Fibroblast of the aortic adventitia (primary cell): ENCODE measurements at regions not wholly inside any gene's neighbourhood (a gene's known extent, or its start where the extent isn't known, plus 50 kb on each side); places are given as distances from the start of the nearest gene placed in this dataset.

ENCODE experiments used
- DNase-seq: peaks from one replicate; pipeline ENCODE4 v3.0.0-alpha.2; 2010; ENCODE audit warnings: low read depth
- H3K4me3 ChIP-seq: 2 replicates; pipeline ENCODE4 v1.5.1; 2011; ENCODE audit warnings: low read depth, mild to moderate bottlenecking, control low read depth, low read length, moderate library complexity
- CTCF ChIP-seq: IDR thresholded peaks from 2 replicates; pipeline ENCODE4 v1.5.1; 2011; ENCODE audit warnings: mild to moderate bottlenecking, low read length, control low read depth, inconsistent platforms; ENCODE audit not compliant: insufficient read depth

DNA sequence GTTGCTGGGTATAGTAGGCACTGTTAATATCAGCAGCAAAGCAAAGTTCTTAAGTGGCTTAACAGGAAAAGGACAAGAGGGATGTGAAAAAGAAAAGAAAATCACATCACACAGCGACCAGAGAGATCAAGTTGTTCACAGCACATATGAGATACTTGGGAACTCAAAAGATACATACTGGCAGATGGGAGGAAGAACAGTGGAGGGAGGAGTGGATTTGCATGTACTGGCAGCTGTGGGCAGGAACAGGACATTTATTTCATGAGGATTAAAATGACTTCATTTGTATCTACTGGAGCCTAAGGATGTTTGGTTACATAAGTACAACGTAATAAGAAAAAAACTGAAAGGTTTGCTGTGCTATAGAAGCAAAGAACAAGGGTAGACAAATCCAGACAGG is 136.5 kb upstream of the IFNG-AS1 start:
- no peak for TF ChIP-seq CTCF
- no peak for DNase-seq
- no peak overlapping the region for H3K4me3 ChIP-seq

DNA sequence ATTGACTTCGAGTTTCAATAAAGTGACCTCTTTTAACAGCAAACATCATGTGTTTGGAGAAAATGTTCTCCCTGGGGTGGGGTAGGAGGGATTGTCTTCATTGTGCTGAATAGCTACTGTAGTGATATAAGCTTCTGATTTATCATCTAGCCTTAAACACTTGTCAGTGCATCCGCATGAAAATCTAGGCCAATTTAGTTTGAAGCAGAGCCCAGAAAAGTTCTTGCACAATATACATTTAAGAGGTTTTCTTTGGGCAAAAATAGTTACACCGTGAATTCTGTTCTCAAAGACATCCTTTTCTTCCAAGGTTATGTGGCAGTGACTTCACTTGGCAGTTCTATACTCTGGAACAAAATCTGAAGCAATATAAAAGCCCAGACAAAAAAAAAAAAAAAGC is 136.0 kb upstream of the IFNG-AS1 start:
- DNase-seq = peak; percentile 84
- H3K4me3 ChIP-seq = no peak overlapping the region
- no peak for TF ChIP-seq CTCF

- no peak for TF ChIP-seq CTCF
- H3K4me3 ChIP-seq = no peak overlapping the region
- peak; percentile 18 for DNase-seq
Measured at GRCh38 chr12:67854351-67854750, 134.9 kb upstream of the IFNG-AS1 start.

DNA sequence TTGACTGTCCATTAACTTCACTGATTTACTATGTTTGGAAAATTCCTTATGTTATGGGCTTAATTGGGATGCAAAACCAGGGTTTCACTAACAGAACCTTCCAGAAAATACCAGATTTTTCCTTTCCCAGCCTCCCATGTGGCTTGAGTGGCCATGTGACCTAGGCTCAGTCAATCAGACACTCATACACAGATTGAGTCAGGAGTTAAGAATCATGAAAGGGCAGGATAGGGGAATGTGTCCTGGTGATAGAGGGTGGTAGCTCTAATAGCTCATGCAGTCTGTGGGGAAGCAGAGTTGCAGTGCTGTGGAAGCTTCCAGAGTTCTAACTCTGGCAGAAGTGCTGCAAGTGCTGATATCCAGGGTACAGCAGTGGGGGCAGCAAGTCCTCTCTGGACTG is 134.1 kb upstream of the IFNG-AS1 start:
- H3K4me3 ChIP-seq = no peak overlapping the region
- no peak for DNase-seq
- no peak for TF ChIP-seq CTCF

GRCh38 chr12:67871231-67871630 is 118.0 kb upstream of the IFNG-AS1 start:
- H3K4me3 ChIP-seq = no peak overlapping the region
- TF ChIP-seq CTCF = no peak
- DNase-seq = no peak

DNA sequence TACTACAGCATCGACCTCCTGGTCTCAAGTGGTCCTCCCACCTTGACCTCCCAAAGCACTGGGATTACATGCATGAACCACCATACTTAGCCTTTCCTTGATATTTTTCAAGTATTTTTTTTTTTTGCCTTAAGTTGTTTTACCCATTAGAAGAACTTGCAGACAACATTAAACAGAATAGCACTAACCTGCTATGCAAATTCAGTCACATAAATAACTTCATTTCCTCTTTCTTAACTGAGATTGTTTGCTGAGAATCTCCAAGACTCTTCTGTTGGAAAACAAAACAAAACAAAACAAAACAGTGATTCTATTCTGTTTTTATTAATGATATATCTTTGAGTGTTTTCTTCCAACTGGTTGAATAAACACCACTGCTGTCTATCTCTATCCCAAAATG is 115.9 kb upstream of the IFNG-AS1 start:
- H3K4me3 ChIP-seq = no peak overlapping the region
- DNase-seq = no peak
- no peak for TF ChIP-seq CTCF

- no peak for DNase-seq
- no peak for TF ChIP-seq CTCF
- no peak overlapping the region for H3K4me3 ChIP-seq
Measured at GRCh38 chr12:67876305-67876915, 112.8 kb upstream of the IFNG-AS1 start.
